Mesenchymal stem cell (in vitro differentiated cells and primary cell): ENCODE measurements at regions not wholly inside any gene's neighbourhood (a gene's known extent, or its start where the extent isn't known, plus 50 kb on each side); places are given as distances from the start of the nearest gene placed in this dataset.

ENCODE experiments used
- DNase-seq: peaks from one replicate; pipeline ENCODE4 v3.0.0-alpha.2; 2013
- H2AFZ ChIP-seq: one replicate; pipeline ENCODE4 v1.6.1; 2013; ENCODE audit warnings: low read depth, mild to moderate bottlenecking, control low read depth, inconsistent platforms, low read length, moderate library complexity
- H2AK5ac ChIP-seq: 2 replicates; pipeline ENCODE4 v1.6.1; 2013; ENCODE audit warnings: low read length, moderate library complexity, mild to moderate bottlenecking, inconsistent platforms; ENCODE audit not compliant: severe bottlenecking
- H2BK120ac ChIP-seq: one replicate; pipeline ENCODE4 v1.6.1; 2013; ENCODE audit warnings: low read depth, mild to moderate bottlenecking, inconsistent platforms, low read length, moderate library complexity
- H2BK12ac ChIP-seq, 2 experiments: one replicate each; pipeline ENCODE4 v1.6.1; 2013; ENCODE audit warnings: inconsistent platforms in 2 of 2, low read length in 2 of 2, mild to moderate bottlenecking in 2 of 2, moderate library complexity in 2 of 2, control low read depth in 1 of 2
- H2BK15ac ChIP-seq: one replicate; pipeline ENCODE4 v1.6.1; 2013; ENCODE audit warnings: mild to moderate bottlenecking, low read depth, inconsistent platforms; ENCODE audit not compliant: poor library complexity, severe bottlenecking
- H2BK5ac ChIP-seq: 2 replicates; pipeline ENCODE4 v1.6.1; 2013; ENCODE audit warnings: low read depth, mild to moderate bottlenecking, low read length, control low read depth, inconsistent platforms; ENCODE audit not compliant: poor library complexity, severe bottlenecking
- H3K14ac ChIP-seq, 2 experiments: one replicate each; pipeline ENCODE4 v1.6.1; 2013; ENCODE audit warnings: inconsistent platforms in 2 of 2, low read length in 2 of 2, control low read depth in 1 of 2, mild to moderate bottlenecking in 1 of 2, moderate library complexity in 1 of 2
- H3K18ac ChIP-seq, 2 experiments: one replicate each; pipeline ENCODE4 v1.6.1; 2013; ENCODE audit warnings: inconsistent platforms in 2 of 2, low read length in 2 of 2, control low read depth in 1 of 2, low read depth in 1 of 2, mild to moderate bottlenecking in 1 of 2
- H3K23ac ChIP-seq, 2 experiments: one replicate each; pipeline ENCODE4 v1.6.1; 2013; ENCODE audit warnings: inconsistent platforms in 2 of 2, low read length in 2 of 2, mild to moderate bottlenecking in 2 of 2, moderate library complexity in 2 of 2, control low read depth in 1 of 2
- H3K27ac ChIP-seq: 2 replicates; pipeline ENCODE4 v1.5.1; 2013; ENCODE audit warnings: mild to moderate bottlenecking, moderate library complexity, low read length, control low read depth, inconsistent platforms; ENCODE audit not compliant: poor library complexity, severe bottlenecking
- H3K27me3 ChIP-seq, 2 experiments: 2 replicates each; pipeline versions ENCODE4 v1.6.1 to v1.7.0; 2013; ENCODE audit warnings: low read length in 2 of 2, mild to moderate bottlenecking in 2 of 2, moderate library complexity in 2 of 2, control low read depth in 1 of 2, inconsistent platforms in 1 of 2; ENCODE audit not compliant: control insufficient read depth in 1 of 2, insufficient read depth in 1 of 2
- H3K36me3 ChIP-seq, 2 experiments: 2 replicates each; pipeline versions ENCODE4 v1.6.1 to v1.7.0; 2013; ENCODE audit warnings: low read length in 2 of 2, control low read depth in 1 of 2, inconsistent platforms in 1 of 2, low read depth in 1 of 2, mild to moderate bottlenecking in 1 of 2; ENCODE audit not compliant: insufficient read depth in 2 of 2, control insufficient read depth in 1 of 2
- H3K4ac ChIP-seq, 2 experiments: one replicate each; pipeline ENCODE4 v1.6.1; 2013; ENCODE audit warnings: inconsistent platforms in 2 of 2, low read length in 2 of 2, mild to moderate bottlenecking in 2 of 2, moderate library complexity in 2 of 2, control low read depth in 1 of 2, low read depth in 1 of 2
- H3K4me1 ChIP-seq: 2 replicates; pipeline ENCODE4 v1.6.1; 2013; ENCODE audit warnings: low read depth, low read length, control low read depth; ENCODE audit not compliant: control insufficient read depth, insufficient read depth
- H3K4me2 ChIP-seq: 2 replicates; pipeline ENCODE4 v1.6.1; 2013; ENCODE audit warnings: low read length, mild to moderate bottlenecking, inconsistent platforms; ENCODE audit not compliant: poor library complexity, severe bottlenecking
- H3K4me3 ChIP-seq, 2 experiments: 2 replicates each; pipeline versions ENCODE4 v1.5.1 to v1.7.0; 2013; ENCODE audit warnings: low read length in 2 of 2, mild to moderate bottlenecking in 2 of 2, control low read depth in 1 of 2, low read depth in 1 of 2; ENCODE audit not compliant: insufficient read depth in 1 of 2
- H3K79me1 ChIP-seq: replicated peaks from 2 replicates; pipeline ENCODE4 v1.6.1; 2013; ENCODE audit warnings: mild to moderate bottlenecking, control low read depth, low read length, inconsistent platforms; ENCODE audit not compliant: poor library complexity, severe bottlenecking
- H3K9ac ChIP-seq: 2 replicates; pipeline ENCODE4 v1.7.0; 2013; ENCODE audit warnings: mild to moderate bottlenecking, low read length, moderate library complexity
- H3K9me3 ChIP-seq: 2 replicates; pipeline ENCODE4 v1.7.0; 2013; ENCODE audit warnings: mild to moderate bottlenecking, low read length; ENCODE audit not compliant: control insufficient read depth
- H4K8ac ChIP-seq: one replicate; pipeline ENCODE4 v1.6.1; 2013; ENCODE audit warnings: inconsistent platforms, mild to moderate bottlenecking, low read length, moderate library complexity
- H4K91ac ChIP-seq: one replicate; pipeline ENCODE4 v1.6.1; 2013; ENCODE audit warnings: mild to moderate bottlenecking, low read length, inconsistent platforms
- WGBS: methylation state at CpG from one replicate; pipeline ENCODE4 v1.1.7; 2013; ENCODE audit warnings: mixed read lengths; 5-methylcytosine and 5-hydroxymethylcytosine counted together

GRCh38 chr4:176850436-176850835, 57.7 kb upstream of the VEGFC start:
- no CpG with 5 or more reads among the region's 2 CpGs for WGBS
- no peak overlapping the region for H3K4me2 ChIP-seq
- H3K4me1 ChIP-seq, result no peaks in the 10 kb centered on the region
- no peak overlapping the region for H3K23ac ChIP-seq
- H2AFZ ChIP-seq, result no peak overlapping the region
- no peak overlapping the region for H3K9ac ChIP-seq
- H3K4ac ChIP-seq, result no peak overlapping the region
- no peak overlapping the region for H4K8ac ChIP-seq
- no peaks in the 10 kb centered on the region for H3K27me3 ChIP-seq
- H3K9me3 ChIP-seq, result peaks cover 16% of the 10 kb centered on the region
- no peak for DNase-seq
- no peak overlapping the region for H3K4me3 ChIP-seq
- no peak overlapping the region for H2BK5ac ChIP-seq
- no peak overlapping the region for H4K91ac ChIP-seq
- H3K79me1 ChIP-seq, result no peaks in the 10 kb centered on the region
- no peak overlapping the region for H2BK120ac ChIP-seq
- no peak overlapping the region for H3K27ac ChIP-seq
- no peak overlapping the region for H2BK15ac ChIP-seq
- no peak overlapping the region for H3K18ac ChIP-seq
- no peak overlapping the region for H2AK5ac ChIP-seq
- no peaks in the 10 kb centered on the region for H3K36me3 ChIP-seq
- H2BK12ac ChIP-seq, result no peak overlapping the region
- H3K14ac ChIP-seq, result no peak overlapping the region

GRCh38 chr4:176856421-176856820, 63.7 kb upstream of the VEGFC start:
- no peaks in the 10 kb centered on the region for H3K79me1 ChIP-seq
- no peak overlapping the region for H3K27ac ChIP-seq
- H3K27me3 ChIP-seq, result no peaks in the 10 kb centered on the region
- no peak overlapping the region for H3K18ac ChIP-seq
- H3K4me3 ChIP-seq, result no peak overlapping the region
- no peak overlapping the region for H3K4ac ChIP-seq
- WGBS, result 88% methylated on average over 2 of the region's 2 CpGs
- H3K4me2 ChIP-seq, result no peak overlapping the region
- no peak overlapping the region for H2BK120ac ChIP-seq
- no peak overlapping the region for H2BK5ac ChIP-seq
- H3K36me3 ChIP-seq, result no peaks in the 10 kb centered on the region
- no peak overlapping the region for H4K91ac ChIP-seq
- H3K14ac ChIP-seq, result no peak overlapping the region
- no peak overlapping the region for H2AK5ac ChIP-seq
- no peak for DNase-seq
- no peak overlapping the region for H3K9ac ChIP-seq
- H3K4me1 ChIP-seq, result no peaks in the 10 kb centered on the region
- H3K9me3 ChIP-seq, result peaks cover 23% of the 10 kb centered on the region
- H2BK12ac ChIP-seq, result no peak overlapping the region
- no peak overlapping the region for H3K23ac ChIP-seq
- H4K8ac ChIP-seq, result no peak overlapping the region
- H2BK15ac ChIP-seq, result no peak overlapping the region
- no peak overlapping the region for H2AFZ ChIP-seq

DNA sequence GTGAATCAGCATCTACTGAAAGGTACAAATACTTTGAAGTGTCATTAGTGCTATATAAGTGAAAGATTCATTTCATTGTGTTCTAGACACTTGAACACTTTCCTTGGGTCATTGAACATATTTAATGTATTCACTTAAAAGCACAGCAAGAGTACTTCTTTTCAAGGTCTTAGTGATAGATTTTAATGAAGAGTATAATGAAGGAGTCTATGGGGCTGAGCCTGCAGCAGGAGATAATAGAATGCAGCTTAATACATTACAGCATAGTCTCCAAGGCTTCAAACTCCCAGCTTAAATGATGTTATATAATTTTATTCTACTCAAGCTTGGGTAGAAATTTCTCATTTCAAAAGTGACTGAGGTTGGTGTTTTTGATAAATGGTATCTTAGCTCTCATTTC, 66.1 kb upstream of the VEGFC start:
- no peak overlapping the region for H3K9ac ChIP-seq
- no peak overlapping the region for H3K4me3 ChIP-seq
- H2BK12ac ChIP-seq, result no peak overlapping the region
- no peak overlapping the region for H3K27ac ChIP-seq
- H3K9me3 ChIP-seq, result peaks cover 16% of the 10 kb centered on the region
- no peak overlapping the region for H2BK120ac ChIP-seq
- H4K91ac ChIP-seq, result no peak overlapping the region
- no peak for DNase-seq
- H2AFZ ChIP-seq, result no peak overlapping the region
- no peak overlapping the region for H3K4me2 ChIP-seq
- H3K18ac ChIP-seq, result no peak overlapping the region
- H4K8ac ChIP-seq, result no peak overlapping the region
- no peaks in the 10 kb centered on the region for H3K36me3 ChIP-seq
- no peak overlapping the region for H3K4ac ChIP-seq
- no peak overlapping the region for H3K14ac ChIP-seq
- H2AK5ac ChIP-seq, result no peak overlapping the region
- H3K27me3 ChIP-seq, result no peaks in the 10 kb centered on the region
- H3K79me1 ChIP-seq, result no peaks in the 10 kb centered on the region
- H2BK5ac ChIP-seq, result no peak overlapping the region
- H2BK15ac ChIP-seq, result no peak overlapping the region
- no peaks in the 10 kb centered on the region for H3K4me1 ChIP-seq
- no peak overlapping the region for H3K23ac ChIP-seq

- no peak overlapping the region for H2BK120ac ChIP-seq
- H3K4me1 ChIP-seq, result no peaks in the 10 kb centered on the region
- DNase-seq, result no peak
- H3K9me3 ChIP-seq, result peaks cover 15% of the 10 kb centered on the region
- no peak overlapping the region for H3K4me3 ChIP-seq
- no peak overlapping the region for H3K27ac ChIP-seq
- H2AK5ac ChIP-seq, result no peak overlapping the region
- no peak overlapping the region for H3K14ac ChIP-seq
- no peak overlapping the region for H3K9ac ChIP-seq
- no peak overlapping the region for H2BK12ac ChIP-seq
- H3K23ac ChIP-seq, result no peak overlapping the region
- no peak overlapping the region for H2BK5ac ChIP-seq
- whole genome bisulfite sequencing, result 0% methylated on average over 1 of the region's 1 CpG
- no peaks in the 10 kb centered on the region for H3K79me1 ChIP-seq
- H4K91ac ChIP-seq, result no peak overlapping the region
- H3K4me2 ChIP-seq, result no peak overlapping the region
- no peak overlapping the region for H4K8ac ChIP-seq
- no peak overlapping the region for H2BK15ac ChIP-seq
- no peak overlapping the region for H3K4ac ChIP-seq
- no peaks in the 10 kb centered on the region for H3K36me3 ChIP-seq
- no peak overlapping the region for H2AFZ ChIP-seq
- no peak overlapping the region for H3K18ac ChIP-seq
- H3K27me3 ChIP-seq, result no peaks in the 10 kb centered on the region
Observed at GRCh38 chr4:176864238-176864637, 71.5 kb upstream of the VEGFC start.
